ENCODE measurements at regions not wholly inside any gene's neighbourhood (a gene's known extent, or its start where the extent isn't known, plus 50 kb on each side); places are given as distances from the start of the nearest gene placed in this dataset.

DNA sequence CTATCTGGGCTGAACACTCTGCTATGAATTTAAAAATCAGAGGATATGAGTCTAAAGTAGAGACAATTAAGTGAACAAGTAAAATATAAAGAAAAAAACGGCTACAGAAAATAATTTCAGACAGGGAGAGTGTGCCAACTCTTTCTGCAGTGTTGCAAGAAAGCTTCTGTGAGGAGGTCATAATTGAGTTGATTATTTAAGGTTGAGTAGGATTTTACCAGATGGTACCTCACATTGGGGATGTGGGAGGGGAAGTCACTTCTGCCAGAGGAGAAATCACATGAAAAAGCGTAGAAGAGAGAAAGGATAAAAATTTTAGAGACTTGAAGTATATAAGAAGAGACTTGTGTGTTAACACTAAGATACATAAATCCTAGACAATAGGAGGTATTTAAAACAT is 238.0 kb upstream of the NCAM2 start:
- no peak overlapping the region for H3K4me3 ChIP-seq
- 63 to 83% (median 68%) methylated on average over 2 of the region's 2 CpGs for WGBS, 5 donors
- no peak for DNase-seq

DNA sequence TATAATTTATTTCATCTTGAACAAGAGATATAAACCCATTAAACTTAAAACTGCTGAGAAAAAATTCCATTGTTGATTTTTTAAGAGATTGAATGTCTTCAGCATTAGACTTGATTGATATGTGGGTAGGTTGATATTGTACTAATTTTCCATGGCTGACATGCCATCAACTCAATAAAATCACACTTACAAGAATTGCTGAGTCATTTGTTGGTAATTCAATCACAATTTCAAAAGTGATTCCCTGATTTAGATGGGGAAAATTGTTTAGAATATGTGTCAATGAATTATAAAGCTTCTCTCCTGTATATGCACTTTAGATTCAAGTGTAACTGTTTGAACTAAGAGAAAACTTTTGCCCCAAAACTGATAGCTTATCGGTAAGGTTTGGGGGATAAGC is 223.5 kb upstream of the NCAM2 start:
- WGBS, 5 donors = 95 to 98% (median 96%) methylated on average over 1 of the region's 1 CpG
- no peak overlapping the region for H3K27ac ChIP-seq
- TF ChIP-seq POLR2A (IDR thresholded peaks at IDR 0.05) (no peak), POLR2AphosphoS5 (IDR thresholded peaks at IDR 0.05) (no peak)
- TF ChIP-seq, protein P1, sequence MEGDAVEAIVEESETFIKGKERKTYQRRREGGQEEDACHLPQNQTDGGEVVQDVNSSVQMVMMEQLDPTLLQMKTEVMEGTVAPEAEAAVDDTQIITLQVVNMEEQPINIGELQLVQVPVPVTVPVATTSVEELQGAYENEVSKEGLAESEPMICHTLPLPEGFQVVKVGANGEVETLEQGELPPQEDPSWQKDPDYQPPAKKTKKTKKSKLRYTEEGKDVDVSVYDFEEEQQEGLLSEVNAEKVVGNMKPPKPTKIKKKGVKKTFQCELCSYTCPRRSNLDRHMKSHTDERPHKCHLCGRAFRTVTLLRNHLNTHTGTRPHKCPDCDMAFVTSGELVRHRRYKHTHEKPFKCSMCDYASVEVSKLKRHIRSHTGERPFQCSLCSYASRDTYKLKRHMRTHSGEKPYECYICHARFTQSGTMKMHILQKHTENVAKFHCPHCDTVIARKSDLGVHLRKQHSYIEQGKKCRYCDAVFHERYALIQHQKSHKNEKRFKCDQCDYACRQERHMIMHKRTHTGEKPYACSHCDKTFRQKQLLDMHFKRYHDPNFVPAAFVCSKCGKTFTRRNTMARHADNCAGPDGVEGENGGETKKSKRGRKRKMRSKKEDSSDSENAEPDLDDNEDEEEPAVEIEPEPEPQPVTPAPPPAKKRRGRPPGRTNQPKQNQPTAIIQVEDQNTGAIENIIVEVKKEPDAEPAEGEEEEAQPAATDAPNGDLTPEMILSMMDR (IDR thresholded peaks at IDR 0.05 in 8 of 11, conservative IDR thresholded peaks at IDR 0.05 in 3 of 11) = no peak
- DNase-seq = no peak
- H3K27me3 ChIP-seq (replicated peaks in 1 of 7) = no peaks in the 10 kb centered on the region
- H3K9me3 ChIP-seq = peaks cover 0 to 47% (median 24%) of the 10 kb centered on the region in 8 donors
- H3K4me1 ChIP-seq = no peaks in the 10 kb centered on the region
- no peaks in the 10 kb centered on the region for H3K36me3 ChIP-seq
- intact Hi-C loops (cut with DNase I; ENCODE audit: low total_unique reads) = no loop called here
- no peak overlapping the region for H3K4me3 ChIP-seq

More for the DNA sequence above, 238.0 kb upstream of the NCAM2 start:
- Histone ChIP-seq H3K4me1 (no peaks in the 10 kb centered on the region), H3K36me3 (no peaks in the 10 kb centered on the region), H3K27me3 (replicated peaks in 1 of 7) (no peaks in the 10 kb centered on the region), H3K9me3 (peaks cover 0 to 21% (median 13%) of the 10 kb centered on the region in 8 donors), H3K27ac (no peak overlapping the region)
- intact Hi-C loops (cut with DNase I; ENCODE audit: low total_unique reads) = no loop called here
- TF ChIP-seq, protein P1 (IDR thresholded peaks at IDR 0.05 in 8 of 11, conservative IDR thresholded peaks at IDR 0.05 in 3 of 11) = no peak
- TF ChIP-seq POLR2A (IDR thresholded peaks at IDR 0.05) (no peak), POLR2AphosphoS5 (IDR thresholded peaks at IDR 0.05) (no peak)

DNA sequence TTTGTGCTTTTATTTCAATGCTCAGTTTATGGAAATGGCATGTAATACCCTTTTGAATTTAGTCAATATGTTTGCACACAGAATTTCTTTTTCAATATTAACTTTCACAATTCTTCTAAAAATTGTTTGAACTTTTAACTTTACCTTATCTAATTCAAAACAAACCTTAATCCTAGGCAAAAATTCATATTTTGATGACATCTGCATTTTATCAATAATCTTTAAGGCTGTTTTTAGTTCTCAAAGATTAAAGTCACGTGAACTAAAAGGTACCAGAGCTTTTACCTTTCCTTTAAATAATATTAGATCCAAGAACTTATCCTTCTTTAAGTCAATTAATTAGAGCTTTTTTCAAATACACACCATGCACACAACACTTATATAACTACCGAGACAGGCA is 218.9 kb upstream of the NCAM2 start:
- H3K4me3 ChIP-seq = no peak overlapping the region
- no peak overlapping the region for H3K27ac ChIP-seq
- H3K4me1 ChIP-seq = no peaks in the 10 kb centered on the region
- no peak for DNase-seq
- WGBS, 5 donors = 60 to 66% (median 61%) methylated on average over 2 of the region's 2 CpGs
- intact Hi-C loops (cut with DNase I; ENCODE audit: low total_unique reads) = no loop called here
- TF ChIP-seq, protein P1 (IDR thresholded peaks at IDR 0.05 in 8 of 11, conservative IDR thresholded peaks at IDR 0.05 in 3 of 11) = no peak
- TF ChIP-seq POLR2A (IDR thresholded peaks at IDR 0.05) (no peak), POLR2AphosphoS5 (IDR thresholded peaks at IDR 0.05) (no peak)
- H3K9me3 ChIP-seq = peaks cover 0 to 49% (median 24%) of the 10 kb centered on the region in 8 donors
- H3K36me3 ChIP-seq = no peaks in the 10 kb centered on the region
- H3K27me3 ChIP-seq (replicated peaks in 1 of 7) = no peaks in the 10 kb centered on the region

DNA sequence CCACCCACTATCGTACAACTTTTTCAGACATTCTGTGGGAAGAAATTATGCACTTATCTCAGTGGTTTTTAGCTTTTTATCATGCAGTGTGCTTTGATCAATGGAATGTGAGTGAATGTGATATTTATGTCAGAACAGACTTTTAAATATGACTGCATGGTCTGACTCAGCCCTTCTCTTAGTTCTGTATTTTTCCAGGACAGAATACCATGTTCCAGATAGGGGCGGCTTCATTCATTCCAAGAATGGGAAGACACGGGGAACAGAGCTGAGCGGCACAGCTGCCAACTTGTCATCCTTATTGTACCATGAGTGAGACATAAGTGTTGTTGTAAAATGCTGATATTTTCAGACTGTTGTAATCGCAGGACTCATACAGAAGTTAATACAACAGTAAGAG is 214.6 kb upstream of the NCAM2 start:
- Histone ChIP-seq H3K27me3 (replicated peaks in 1 of 7) (no peaks in the 10 kb centered on the region), H3K4me1 (no peaks in the 10 kb centered on the region), H3K27ac (no peak overlapping the region), H3K9me3 (peaks cover 0 to 32% (median 16%) of the 10 kb centered on the region in 8 donors), H3K4me3 (no peak overlapping the region), H3K36me3 (no peaks in the 10 kb centered on the region)
- intact Hi-C loops (cut with DNase I; ENCODE audit: low total_unique reads) = no loop called here
- WGBS, 5 donors = 81 to 92% (median 89%) methylated on average over 5 of the region's 5 CpGs
- no peak for DNase-seq
- TF ChIP-seq POLR2A (IDR thresholded peaks at IDR 0.05) (no peak), POLR2AphosphoS5 (IDR thresholded peaks at IDR 0.05) (no peak)
- TF ChIP-seq, protein P1 (IDR thresholded peaks at IDR 0.05 in 8 of 11, conservative IDR thresholded peaks at IDR 0.05 in 3 of 11) = no peak
